ENCODE measurements at regions not wholly inside any gene's neighbourhood (a gene's known extent, or its start where the extent isn't known, plus 50 kb on each side); places are given as distances from the start of the nearest gene placed in this dataset.

DNA sequence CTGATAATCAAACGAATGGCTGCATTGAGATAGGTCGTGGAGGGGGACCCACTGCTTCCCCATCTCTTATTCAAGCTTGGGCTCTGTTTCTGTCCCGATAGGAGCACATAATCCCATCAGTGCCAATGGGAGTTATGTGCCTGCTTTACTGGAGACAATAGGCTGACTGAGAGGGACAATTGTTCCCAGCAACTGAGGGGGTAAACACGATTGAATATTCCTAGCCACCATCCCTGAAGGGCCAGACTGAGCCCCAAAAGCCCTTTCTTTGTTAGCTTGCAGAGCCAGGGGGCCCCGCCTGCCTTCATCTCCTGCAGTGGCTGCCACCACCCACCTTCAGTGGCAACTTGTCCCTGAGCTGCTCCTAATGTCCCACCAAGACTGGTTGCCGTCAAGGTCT, 172.8 kb upstream of the NAV2 start:
- no peak overlapping the region for H3K56ac ChIP-seq (replicated peaks; ENCODE audit: insufficient read length, low read depth, low read length)
- no peak overlapping the region for H4K5ac ChIP-seq (ENCODE audit: insufficient read length, low read depth, low read length)
- no peak overlapping the region for H4K8ac ChIP-seq (ENCODE audit: extremely low read depth, insufficient read depth, low read length)
- H2BK12ac ChIP-seq (ENCODE audit: low read depth, low read length): no peak overlapping the region
- no peak overlapping the region for H4K91ac ChIP-seq (replicated peaks; ENCODE audit: insufficient read length, low read length)
- no peaks in the 10 kb centered on the region for H3K9me3 ChIP-seq (ENCODE audit: insufficient read depth in 2 of 2, low read depth in 1 of 2, low read length in 1 of 2)
- ChIA-PET POLR2A (ENCODE audit: partially characterized antibody) (no interaction called here), CTCF (ENCODE audit: partially characterized antibody) (interaction anchor here (1.1 to 2.3 kb wide), 8 partner anchors 10 to 469 kb away, joined by 3 to 5 read pairs (median 3); no protein-coding TSS in a partner anchor)
- no peak for TF ChIP-seq ASH2L (IDR thresholded peaks at IDR 0.05; ENCODE audit: low read length)
- TF ChIP-seq E2F6 (IDR thresholded peaks at IDR 0.05): no peak
- TF ChIP-seq SP4 (IDR thresholded peaks at IDR 0.05; ENCODE audit: low read length): no peak
- no peak for TF ChIP-seq RFX5 (IDR thresholded peaks at IDR 0.05; ENCODE audit: borderline replicate concordance, low read depth, low read length)
- no peak for TF ChIP-seq PHF8 (conservative IDR thresholded peaks at IDR 0.05; ENCODE audit: low read depth, low read length)
- no peak for TF ChIP-seq EGR1 (IDR thresholded peaks at IDR 0.05; ENCODE audit: borderline replicate concordance, low read depth, low read length)
- H3K23me2 ChIP-seq (ENCODE audit: low read depth, low read length): no peaks in the 10 kb centered on the region
- H2AK5ac ChIP-seq (ENCODE audit: low read depth, low read length): no peak overlapping the region
- no peak for DNase-seq (ENCODE audit: low read depth in 1 of 2, low spot score in 2 of 2)
- no peak overlapping the region for H2BK15ac ChIP-seq (ENCODE audit: low read length)
- peaks cover 0 to 3% (median 0%) of the 10 kb centered on the region in 4 experiments; a peak in 4 of 7 replicates for H3K4me1 ChIP-seq (replicated peaks in 1 of 4; ENCODE audit: control insufficient read depth in 3 of 4, insufficient read depth in 4 of 4, low read length in 3 of 4)
- no peak overlapping the region for H2BK5ac ChIP-seq (ENCODE audit: low read depth, low read length)
- H3K4me2 ChIP-seq (ENCODE audit: insufficient read depth in 1 of 2, low read depth in 2 of 2, low read length in 2 of 2): no peak overlapping the region
- no peak overlapping the region for H2BK120ac ChIP-seq (replicated peaks; ENCODE audit: low read depth, low read length)
- 88% methylated on average over 6 of the region's 6 CpGs; no CpG with 5 or more reads in 1 of the 2 experiments for WGBS, 2 experiments (ENCODE audit: extremely low coverage in 1 of 2, insufficient coverage in 1 of 2, insufficient read length in 1 of 2, insufficient replicate concordance in 2 of 2, low coverage in 1 of 2, low lambda C conversion rate in 2 of 2, missing lambda C conversion rate in 1 of 2)
- no peak overlapping the region for H3K14ac ChIP-seq (ENCODE audit: insufficient read length)
- no peaks in the 10 kb centered on the region for H3K79me1 ChIP-seq (ENCODE audit: low read depth, low read length)
- no peak for FAIRE-seq
- no peak overlapping the region for H3K9ac ChIP-seq (replicated peaks in 1 of 4; ENCODE audit: extremely low read depth in 1 of 4, low read depth in 3 of 4, low read length in 3 of 4)
- H3K4me3 ChIP-seq (ENCODE audit: extremely low read depth in 1 of 4, insufficient read depth in 2 of 4, low read depth in 3 of 4, low read length in 4 of 4): no peak overlapping the region
- H2BK20ac ChIP-seq (ENCODE audit: low read length): no peak overlapping the region
- H3K36me3 ChIP-seq (ENCODE audit: control insufficient read depth in 2 of 4, insufficient read depth in 4 of 4, low read length in 3 of 4): no peaks in the 10 kb centered on the region
- H3K4ac ChIP-seq (replicated peaks; ENCODE audit: insufficient read length, low read depth, low read length): no peak overlapping the region
- no peak overlapping the region for H2AFZ ChIP-seq (ENCODE audit: low read length)
- no peaks in the 10 kb centered on the region for H4K20me1 ChIP-seq (replicated peaks in 1 of 2; ENCODE audit: control insufficient read depth in 1 of 2, insufficient read depth in 2 of 2, low read length in 2 of 2)
- H3K18ac ChIP-seq (ENCODE audit: extremely low read depth, low read length): no peak overlapping the region
- no peaks in the 10 kb centered on the region for H3K79me2 ChIP-seq (ENCODE audit: control insufficient read depth in 1 of 2, insufficient read depth in 2 of 2, low read length in 2 of 2)
- H3K27ac ChIP-seq (ENCODE audit: low read depth, low read length): no peak overlapping the region
- H3K23ac ChIP-seq (ENCODE audit: insufficient read length): no peak overlapping the region
- H3K27me3 ChIP-seq (replicated peaks in 1 of 4; ENCODE audit: control insufficient read depth in 3 of 4, extremely low read depth in 1 of 4, insufficient read depth in 3 of 4, low read length in 3 of 4): no peaks in the 10 kb centered on the region
